M059J (cell line): ENCODE measurements at regions not wholly inside any gene's neighbourhood (a gene's known extent, or its start where the extent isn't known, plus 50 kb on each side); places are given as distances from the start of the nearest gene placed in this dataset.

ENCODE experiments used
- DNase-seq: peaks from one replicate; pipeline ENCODE4 v3.0.0-alpha.2; 2012; ENCODE audit warnings: low read depth

GRCh38 chr1:191890433-191891088 lies 267.7 kb upstream of the RGS18 start:
- DNase-seq: no peak

- no peak for DNase-seq
Observed at GRCh38 chr1:191892716-191893115, 265.5 kb upstream of the RGS18 start.

GRCh38 chr1:191895049-191895448 lies 263.2 kb upstream of the RGS18 start:
- no peak for DNase-seq

- DNase-seq: no peak
Observed at GRCh38 chr1:191895462-191896058, 262.7 kb upstream of the RGS18 start.

GRCh38 chr1:191897134-191897533 lies 261.1 kb upstream of the RGS18 start:
- no peak for DNase-seq

GRCh38 chr1:191901651-191902050 lies 256.6 kb upstream of the RGS18 start:
- DNase-seq: no peak

GRCh38 chr1:191904991-191905390 lies 253.3 kb upstream of the RGS18 start:
- DNase-seq: no peak

GRCh38 chr1:191905781-191906180 lies 252.5 kb upstream of the RGS18 start:
- DNase-seq: no peak

GRCh38 chr1:191907121-191907520 lies 251.1 kb upstream of the RGS18 start:
- no peak for DNase-seq

GRCh38 chr1:191910245-191910644 lies 248.0 kb upstream of the RGS18 start:
- no peak for DNase-seq

GRCh38 chr1:191912517-191912916 lies 245.7 kb upstream of the RGS18 start:
- DNase-seq: no peak

- no peak for DNase-seq
Observed at GRCh38 chr1:191913260-191913977, 244.8 kb upstream of the RGS18 start.

GRCh38 chr1:191929383-191929782 lies 228.9 kb upstream of the RGS18 start:
- no peak for DNase-seq

- DNase-seq: no peak
Observed at GRCh38 chr1:191943684-191944083, 214.6 kb upstream of the RGS18 start.

GRCh38 chr1:191953526-191953925 lies 204.7 kb upstream of the RGS18 start:
- no peak for DNase-seq

- no peak for DNase-seq
Observed at GRCh38 chr1:191959856-191960255, 198.4 kb upstream of the RGS18 start.

GRCh38 chr1:191963286-191963685 lies 195.0 kb upstream of the RGS18 start:
- peak; percentile 25 for DNase-seq

GRCh38 chr1:191963781-191964455 lies 194.3 kb upstream of the RGS18 start:
- no peak for DNase-seq

- DNase-seq: no peak
Observed at GRCh38 chr1:191969290-191969689, 189.0 kb upstream of the RGS18 start.

GRCh38 chr1:191970116-191970515 lies 188.1 kb upstream of the RGS18 start:
- DNase-seq: no peak

GRCh38 chr1:191971447-191971846 lies 186.8 kb upstream of the RGS18 start:
- no peak for DNase-seq

- no peak for DNase-seq
Observed at GRCh38 chr1:191974004-191974403, 184.3 kb upstream of the RGS18 start.
